ENCODE measurements at regions not wholly inside any gene's neighbourhood (a gene's known extent, or its start where the extent isn't known, plus 50 kb on each side); places are given as distances from the start of the nearest gene placed in this dataset.

GRCh38 chr1:8255712-8256111 lies 62.2 kb upstream of the SLC45A1 start:
- TF ChIP-seq CTCF (IDR thresholded peaks at IDR 0.05; ENCODE audit: low read length) (no peak), EZH2phosphoT487 (IDR thresholded peaks at IDR 0.05; ENCODE audit: low read length) (no peak)
